ACC112 (cell line): ENCODE measurements at regions not wholly inside any gene's neighbourhood (a gene's known extent, or its start where the extent isn't known, plus 50 kb on each side); places are given as distances from the start of the nearest gene placed in this dataset.
"Not testable (repeated sequence)": the region's sequence is repeated elsewhere in the genome, so short reads cannot be mapped to it uniquely, and the experiment has no call there.

Experiments used
- H2AFZ ChIP-seq: fragments of 200-600 bp; sonication (generic); one replicate; pipeline ENCODE4 v1.6.0; 2017; ENCODE audit warnings: antibody characterized with exemption, low read length; ENCODE audit not compliant: unreplicated experiment
- H3K27ac ChIP-seq: fragments of 200-600 bp; sonication (generic); 2 replicates; pipeline ENCODE4 v1.5.1; 2014; ENCODE audit warnings: low read depth, mild to moderate bottlenecking, antibody characterized with exemption, low read length, moderate library complexity
- H3K27me3 ChIP-seq: fragments of 200-600 bp; sonication (generic); 2 replicates; pipeline ENCODE4 v1.6.1; 2014; ENCODE audit warnings: mild to moderate bottlenecking, antibody characterized with exemption, low read length, moderate library complexity, mixed read lengths; ENCODE audit not compliant: insufficient read depth
- H3K36me3 ChIP-seq: fragments of 200-600 bp; sonication (generic); 2 replicates; pipeline ENCODE4 v1.6.1; 2016; ENCODE audit warnings: mild to moderate bottlenecking, antibody characterized with exemption, low read length, moderate library complexity, mixed read lengths; ENCODE audit not compliant: insufficient read depth
- H3K4me1 ChIP-seq: fragments of 200-600 bp; sonication (generic); one replicate; pipeline ENCODE4 v1.6.1; 2016; ENCODE audit warnings: low read length, mixed read lengths; ENCODE audit not compliant: insufficient read depth, unreplicated experiment, control insufficient read depth
- H3K4me3 ChIP-seq: fragments of 200-600 bp; sonication (generic); 2 replicates; pipeline ENCODE4 v1.5.1; 2014; ENCODE audit warnings: mild to moderate bottlenecking, low read depth, low read length
- H3K79me2 ChIP-seq: fragments of 200-600 bp; sonication (generic); one replicate; pipeline ENCODE4 v1.6.0; 2016; ENCODE audit warnings: low read length; ENCODE audit not compliant: control insufficient read depth, unreplicated experiment, insufficient read depth

DNA sequence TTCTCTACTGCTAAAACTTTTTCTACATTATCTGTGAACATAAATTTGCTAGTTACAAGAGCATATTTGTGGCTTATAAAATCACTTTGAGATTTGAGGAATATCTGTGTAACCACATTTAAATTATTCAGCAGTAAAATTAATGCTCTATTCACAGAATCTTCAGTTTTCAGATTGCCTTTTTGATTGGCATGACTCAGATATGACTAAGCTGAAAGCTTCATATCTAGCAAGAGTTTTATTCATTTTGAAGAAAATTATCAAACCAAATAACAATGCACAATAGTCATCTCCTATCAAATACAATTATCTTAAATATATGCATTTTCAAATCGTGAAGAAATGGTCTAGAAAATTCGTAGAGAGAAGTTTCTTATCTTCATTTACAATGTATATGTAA is 1498.2 kb upstream of the B3GALT2 start:
- H3K27ac ChIP-seq = no peak overlapping the region
- H2AFZ ChIP-seq = no peak overlapping the region
- H3K27me3 ChIP-seq = no peaks in the 10 kb centered on the region
- H3K4me1 ChIP-seq = no peaks in the 10 kb centered on the region
- no peaks in the 10 kb centered on the region for H3K79me2 ChIP-seq
- no peaks in the 10 kb centered on the region for H3K36me3 ChIP-seq
- H3K4me3 ChIP-seq = no peak overlapping the region

DNA sequence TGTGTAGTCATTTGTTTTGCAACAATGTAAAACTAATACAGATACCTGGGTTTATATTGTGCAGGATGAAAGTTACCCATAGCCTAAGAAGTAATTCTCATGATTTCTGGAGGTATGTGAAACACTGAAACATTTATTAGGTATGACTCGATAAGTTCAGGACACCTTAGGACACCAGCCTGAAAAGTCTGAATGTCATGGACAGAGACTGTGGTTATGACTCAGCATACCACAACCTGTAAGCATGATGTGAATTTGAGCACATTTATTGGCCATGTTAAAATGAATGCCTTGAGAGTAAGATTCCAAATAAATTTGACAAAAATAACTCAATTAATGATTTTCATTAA is 1471.7 kb upstream of the B3GALT2 start:
- Histone ChIP-seq H3K4me1 (no peaks in the 10 kb centered on the region), H3K27ac (no peak overlapping the region), H3K4me3 (no peak overlapping the region), H3K36me3 (no peaks in the 10 kb centered on the region), H3K27me3 (no peaks in the 10 kb centered on the region), H3K79me2 (no peaks in the 10 kb centered on the region), H2AFZ (no peak overlapping the region)

DNA sequence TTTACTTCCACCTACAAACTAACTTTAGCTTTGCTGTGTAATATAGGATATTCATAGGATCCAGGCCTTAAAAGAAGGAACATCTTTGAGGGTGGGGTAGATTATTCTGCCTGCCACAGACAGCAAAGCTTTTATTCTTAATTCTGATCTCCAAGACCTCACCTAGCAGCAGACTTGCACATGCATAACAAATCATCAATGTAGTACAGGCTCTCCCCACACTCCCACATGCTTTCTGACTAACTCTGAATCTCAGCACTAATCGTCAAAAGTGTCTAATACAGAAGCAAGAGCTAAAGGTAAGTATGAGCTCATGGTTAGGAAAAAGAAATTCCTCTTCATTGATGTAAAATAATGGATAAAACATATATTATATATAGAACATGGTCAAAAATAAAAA is 1468.5 kb upstream of the B3GALT2 start:
- Histone ChIP-seq H3K4me1 (no peaks in the 10 kb centered on the region), H2AFZ (no peak overlapping the region), H3K27me3 (no peaks in the 10 kb centered on the region), H3K36me3 (no peaks in the 10 kb centered on the region), H3K27ac (no peak overlapping the region), H3K79me2 (no peaks in the 10 kb centered on the region), H3K4me3 (no peak overlapping the region)

DNA sequence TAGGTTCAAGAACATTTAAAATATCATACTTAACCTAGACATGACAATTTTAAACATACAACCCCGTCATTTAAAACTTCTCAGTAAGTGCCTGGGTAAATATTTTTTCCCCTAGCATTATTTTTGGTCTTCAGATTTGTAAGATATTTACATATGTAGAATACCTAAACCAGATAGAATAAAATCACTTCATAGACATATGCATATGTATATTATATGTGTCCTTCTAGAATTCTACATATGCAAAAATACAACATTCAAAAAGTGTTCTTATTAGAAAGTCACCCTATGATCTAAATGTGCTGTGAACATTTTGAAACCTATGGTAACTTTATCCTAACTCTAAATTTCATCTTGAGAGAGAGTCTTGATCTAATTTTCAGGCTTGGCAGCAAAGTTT is 1467.0 kb upstream of the B3GALT2 start:
- H3K4me3 ChIP-seq = no peak overlapping the region
- H3K27ac ChIP-seq = no peak overlapping the region
- no peaks in the 10 kb centered on the region for H3K79me2 ChIP-seq
- H2AFZ ChIP-seq = no peak overlapping the region
- H3K4me1 ChIP-seq = no peaks in the 10 kb centered on the region
- no peaks in the 10 kb centered on the region for H3K27me3 ChIP-seq
- H3K36me3 ChIP-seq = no peaks in the 10 kb centered on the region

DNA sequence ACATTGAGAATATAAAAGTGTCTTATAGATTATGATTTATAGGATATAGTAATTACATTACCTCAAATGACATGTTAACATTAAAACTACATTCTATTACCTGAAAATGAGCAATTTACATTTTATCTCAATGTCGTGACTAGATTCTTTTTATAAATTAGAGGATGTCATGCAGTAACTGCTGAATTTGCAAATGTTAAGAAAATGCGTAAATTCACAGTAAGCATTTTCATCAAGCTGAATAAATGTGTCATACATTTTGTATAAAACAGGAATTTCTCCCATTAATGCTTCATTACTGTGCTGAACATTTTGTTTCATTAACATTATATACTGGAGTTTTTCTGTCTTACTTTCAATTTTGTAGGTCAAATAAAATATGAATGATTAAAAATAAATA is 1460.7 kb upstream of the B3GALT2 start:
- H3K36me3 ChIP-seq = no peaks in the 10 kb centered on the region
- H3K27ac ChIP-seq = no peak overlapping the region
- no peaks in the 10 kb centered on the region for H3K4me1 ChIP-seq
- H3K27me3 ChIP-seq = no peaks in the 10 kb centered on the region
- H3K79me2 ChIP-seq = no peaks in the 10 kb centered on the region
- H2AFZ ChIP-seq = no peak overlapping the region
- H3K4me3 ChIP-seq = no peak overlapping the region

DNA sequence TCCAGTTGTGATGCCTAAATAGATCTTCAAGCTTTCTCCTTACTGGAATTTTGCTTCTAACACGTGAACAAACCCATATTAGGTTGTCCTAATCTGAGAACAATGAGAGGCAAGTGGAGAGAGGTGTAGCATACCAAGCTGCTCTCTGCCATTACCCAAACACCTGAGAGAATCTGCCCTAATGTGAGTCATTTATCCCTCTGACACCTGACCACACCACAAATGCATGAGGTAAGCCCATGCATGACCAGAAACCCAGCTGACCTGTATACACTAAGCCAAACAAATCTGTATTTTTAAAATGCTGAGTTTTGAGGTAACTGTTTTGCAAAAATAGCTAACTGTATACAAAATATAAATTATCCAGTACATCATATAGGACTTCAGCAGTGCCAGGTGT is 1458.1 kb upstream of the B3GALT2 start:
- no peaks in the 10 kb centered on the region for H3K4me1 ChIP-seq
- no peaks in the 10 kb centered on the region for H3K79me2 ChIP-seq
- no peak overlapping the region for H3K27ac ChIP-seq
- H3K36me3 ChIP-seq = no peaks in the 10 kb centered on the region
- H3K27me3 ChIP-seq = no peaks in the 10 kb centered on the region
- H3K4me3 ChIP-seq = no peak overlapping the region
- no peak overlapping the region for H2AFZ ChIP-seq

DNA sequence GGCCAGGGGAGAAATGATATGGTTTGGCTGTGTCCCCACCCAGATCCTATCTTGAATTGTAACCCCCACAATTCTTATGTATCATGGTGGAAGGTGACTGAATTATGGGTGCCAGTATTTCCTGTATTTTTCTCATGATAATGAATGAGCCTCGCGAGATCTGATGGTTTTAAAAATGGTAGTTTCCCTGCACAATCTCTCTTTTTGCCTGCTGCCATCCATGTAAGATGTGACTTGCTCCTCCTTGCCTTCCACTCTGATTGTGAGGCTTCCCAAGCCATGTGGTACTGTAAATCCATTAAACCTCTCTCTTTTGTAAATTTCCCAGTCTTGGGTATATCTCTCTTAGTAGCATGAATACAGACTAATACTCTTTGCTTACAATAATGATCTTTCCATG is 1453.9 kb upstream of the B3GALT2 start:
- no peak overlapping the region for H3K27ac ChIP-seq
- H3K27me3 ChIP-seq = no peaks in the 10 kb centered on the region
- no peak overlapping the region for H3K4me3 ChIP-seq
- H3K4me1 ChIP-seq = no peaks in the 10 kb centered on the region
- no peaks in the 10 kb centered on the region for H3K36me3 ChIP-seq
- H2AFZ ChIP-seq = no peak overlapping the region
- no peaks in the 10 kb centered on the region for H3K79me2 ChIP-seq

DNA sequence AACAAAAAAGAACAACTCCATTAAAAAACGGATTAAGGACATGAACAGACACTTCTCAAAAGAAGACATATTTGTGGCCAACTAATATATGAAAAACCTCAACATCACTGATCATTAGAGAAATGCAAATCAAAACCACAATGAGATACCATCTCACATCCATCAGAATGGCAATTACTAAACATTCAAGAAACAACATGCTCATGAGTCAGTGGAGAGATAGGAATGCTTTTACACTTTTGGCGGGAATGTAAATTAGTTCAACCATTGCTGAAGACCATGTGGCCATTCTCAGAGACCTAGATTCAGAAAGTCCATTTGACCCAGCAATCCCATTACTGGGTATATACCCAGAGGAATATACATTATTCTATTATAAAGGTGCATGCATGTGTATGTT is 1442.6 kb upstream of the B3GALT2 start:
- no peaks in the 10 kb centered on the region for H3K27me3 ChIP-seq
- H3K4me1 ChIP-seq = no peaks in the 10 kb centered on the region
- no peaks in the 10 kb centered on the region for H3K79me2 ChIP-seq
- H3K36me3 ChIP-seq = no peaks in the 10 kb centered on the region
- H3K4me3 ChIP-seq = no peak overlapping the region
- no peak overlapping the region for H3K27ac ChIP-seq
- H2AFZ ChIP-seq = no peak overlapping the region

DNA sequence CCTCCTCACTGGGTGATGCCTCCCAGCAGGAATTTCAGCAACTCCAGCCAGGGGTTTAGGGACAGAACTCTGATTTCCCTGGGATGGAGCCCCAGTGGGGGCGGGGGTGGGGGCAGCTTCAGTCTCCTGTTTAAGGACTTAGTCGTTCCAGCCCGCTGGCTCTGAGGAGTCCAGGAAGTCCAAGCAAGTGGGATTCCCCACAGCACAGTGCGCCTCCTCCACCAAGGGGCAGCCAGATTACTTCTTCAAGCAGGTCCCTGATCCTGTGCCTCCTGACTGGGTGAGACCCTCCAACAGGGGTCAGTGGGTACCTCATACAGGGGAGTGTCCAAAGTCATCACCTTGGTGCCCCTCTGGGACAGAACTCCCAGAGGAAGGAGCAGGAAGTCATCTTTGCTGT is 1438.4 kb upstream of the B3GALT2 start:
- H2AFZ ChIP-seq = no peak overlapping the region
- H3K36me3 ChIP-seq = no peaks in the 10 kb centered on the region
- no peak overlapping the region for H3K27ac ChIP-seq
- H3K27me3 ChIP-seq = no peaks in the 10 kb centered on the region
- no peaks in the 10 kb centered on the region for H3K4me1 ChIP-seq
- H3K79me2 ChIP-seq = no peaks in the 10 kb centered on the region
- H3K4me3 ChIP-seq = no peak overlapping the region

DNA sequence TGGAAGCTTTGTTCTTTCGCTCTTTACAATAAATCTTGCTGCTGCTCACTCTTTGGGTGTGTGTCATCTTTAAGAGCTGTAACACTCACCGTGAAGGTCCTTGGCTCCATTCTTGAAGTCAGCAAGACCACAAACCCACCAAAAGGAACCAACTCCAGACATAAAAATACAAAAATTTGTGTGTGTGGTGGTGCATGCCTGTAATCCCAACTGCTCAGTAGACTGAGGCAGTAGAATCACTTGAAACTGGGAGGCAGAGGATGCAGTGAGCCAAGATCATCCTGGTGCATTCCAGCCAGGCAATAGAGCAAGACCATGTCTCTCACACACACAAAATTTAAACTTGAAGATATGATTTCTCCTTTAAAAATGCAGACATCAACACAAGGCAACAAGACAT is 1431.7 kb upstream of the B3GALT2 start:
- H2AFZ ChIP-seq = no peak overlapping the region
- H3K27me3 ChIP-seq = no peaks in the 10 kb centered on the region
- H3K27ac ChIP-seq = no peak overlapping the region
- H3K4me3 ChIP-seq = no peak overlapping the region
- no peaks in the 10 kb centered on the region for H3K36me3 ChIP-seq
- H3K4me1 ChIP-seq = no peaks in the 10 kb centered on the region
- no peaks in the 10 kb centered on the region for H3K79me2 ChIP-seq

DNA sequence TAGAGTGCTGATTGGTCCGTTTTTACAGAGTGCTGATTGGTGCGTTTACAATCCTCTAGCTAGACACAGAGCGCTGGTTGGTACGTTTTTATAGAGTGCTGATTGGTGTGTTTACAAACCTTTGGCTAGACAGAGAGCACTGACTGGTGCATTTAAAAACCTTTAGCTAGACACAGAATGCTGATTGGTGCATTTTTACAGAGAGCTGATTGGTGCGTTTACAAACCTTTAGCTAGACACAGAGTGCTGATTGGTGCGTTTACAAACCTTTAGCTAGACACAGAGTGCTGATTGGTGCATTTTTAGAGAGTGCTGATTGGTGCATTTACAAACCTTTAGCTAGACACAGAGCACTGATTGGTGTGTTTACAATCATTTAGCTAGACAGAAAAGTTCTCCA is 1430.9 kb upstream of the B3GALT2 start:
- H3K36me3 ChIP-seq, H3K79me2 ChIP-seq, H3K4me3 ChIP-seq, H3K27me3 ChIP-seq, H3K4me1 ChIP-seq, H2AFZ ChIP-seq, H3K27ac ChIP-seq: not testable (repeated sequence)

DNA sequence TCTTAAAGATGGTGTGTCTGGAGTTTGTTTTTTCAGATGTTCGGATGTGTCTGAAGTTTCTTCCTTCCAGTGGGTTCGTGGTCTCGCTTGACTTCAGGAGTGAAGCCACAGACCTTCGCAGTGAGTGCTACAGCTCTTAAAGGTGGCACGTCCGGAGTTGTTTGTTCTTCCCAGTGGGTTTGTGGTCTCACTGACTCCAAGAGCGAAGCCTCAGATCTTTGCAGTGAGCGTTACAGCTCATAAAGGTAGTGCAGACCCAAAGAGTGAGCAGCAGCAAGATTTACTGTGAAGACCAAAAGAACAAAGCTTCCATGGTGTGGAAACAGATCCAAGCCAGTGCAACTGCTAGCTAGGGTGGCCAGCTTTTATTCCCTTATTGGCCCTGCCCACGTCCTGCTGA is 1430.4 kb upstream of the B3GALT2 start:
- no peaks in the 10 kb centered on the region for H3K36me3 ChIP-seq

More for the DNA sequence above, 1430.4 kb upstream of the B3GALT2 start:
- Histone ChIP-seq H2AFZ (no peak overlapping the region), H3K27ac (no peak overlapping the region), H3K4me3 (no peak overlapping the region), H3K4me1 (no peaks in the 10 kb centered on the region), H3K79me2 (no peaks in the 10 kb centered on the region), H3K27me3 (no peaks in the 10 kb centered on the region)
